ENCODE measurements at regions not wholly inside any gene's neighbourhood (a gene's known extent, or its start where the extent isn't known, plus 50 kb on each side); places are given as distances from the start of the nearest gene placed in this dataset.

- H2AK5ac ChIP-seq (ENCODE audit: low read depth, low read length): no peak overlapping the region
- H3K9me3 ChIP-seq (ENCODE audit: insufficient read depth in 2 of 2, low read depth in 1 of 2, low read length in 1 of 2): no peaks in the 10 kb centered on the region
- 85% methylated on average over 10 of the region's 10 CpGs; no CpG with 5 or more reads in 1 of the 2 experiments for WGBS, 2 experiments (ENCODE audit: extremely low coverage in 1 of 2, insufficient coverage in 1 of 2, insufficient read length in 1 of 2, insufficient replicate concordance in 2 of 2, low coverage in 1 of 2, low lambda C conversion rate in 2 of 2, missing lambda C conversion rate in 1 of 2)
- no peaks in the 10 kb centered on the region; the same call in none of the 2 replicates for H3K23me2 ChIP-seq (ENCODE audit: low read depth, low read length)
- H2BK12ac ChIP-seq (ENCODE audit: low read depth, low read length): no peak overlapping the region
- ChIA-PET CTCF (ENCODE audit: partially characterized antibody) (interaction anchor here (0.8 to 2.7 kb wide), 6 partner anchors 23 to 142 kb away, joined by 3 to 12 read pairs (median 3); no protein-coding TSS in a partner anchor), POLR2A (ENCODE audit: partially characterized antibody) (no interaction called here)
- no peaks in the 10 kb centered on the region for H3K79me1 ChIP-seq (ENCODE audit: low read depth, low read length)
- H3K23ac ChIP-seq (ENCODE audit: insufficient read length): no peak overlapping the region
- no peak overlapping the region for H4K91ac ChIP-seq (replicated peaks; ENCODE audit: insufficient read length, low read length)
- no peak overlapping the region for H2BK120ac ChIP-seq (replicated peaks; ENCODE audit: low read depth, low read length)
- no peak overlapping the region for H2BK15ac ChIP-seq (ENCODE audit: low read length)
- no peaks in the 10 kb centered on the region for H4K20me1 ChIP-seq (replicated peaks in 1 of 2; ENCODE audit: control insufficient read depth in 1 of 2, insufficient read depth in 2 of 2, low read length in 2 of 2)
- H3K27ac ChIP-seq (ENCODE audit: low read depth, low read length): no peak overlapping the region
- no peaks in the 10 kb centered on the region; a peak in 1 of 7 replicates for H3K27me3 ChIP-seq (replicated peaks in 1 of 4; ENCODE audit: control insufficient read depth in 3 of 4, extremely low read depth in 1 of 4, insufficient read depth in 3 of 4, low read length in 3 of 4)
- H3K36me3 ChIP-seq (ENCODE audit: control insufficient read depth in 2 of 4, insufficient read depth in 4 of 4, low read length in 3 of 4): no peaks in the 10 kb centered on the region
- DNase-seq (ENCODE audit: low read depth in 1 of 2, low spot score in 2 of 2): no peak
- H4K8ac ChIP-seq (ENCODE audit: extremely low read depth, insufficient read depth, low read length): no peak overlapping the region
- H3K79me2 ChIP-seq (ENCODE audit: control insufficient read depth in 1 of 2, insufficient read depth in 2 of 2, low read length in 2 of 2): no peaks in the 10 kb centered on the region
- no peak overlapping the region for H3K14ac ChIP-seq (ENCODE audit: insufficient read length)
- no peak overlapping the region for H2BK5ac ChIP-seq (ENCODE audit: low read depth, low read length)
- H3K18ac ChIP-seq (ENCODE audit: extremely low read depth, low read length): no peak overlapping the region
- no peak overlapping the region for H3K4me2 ChIP-seq (ENCODE audit: insufficient read depth in 1 of 2, low read depth in 2 of 2, low read length in 2 of 2)
- H3K4me1 ChIP-seq (replicated peaks in 1 of 4; ENCODE audit: control insufficient read depth in 3 of 4, insufficient read depth in 4 of 4, low read length in 3 of 4): peaks cover 0 to 3% (median 1%) of the 10 kb centered on the region in 4 experiments; a peak in 1 of 7 replicates
- H4K5ac ChIP-seq (ENCODE audit: insufficient read length, low read depth, low read length): no peak overlapping the region
- TF ChIP-seq BRCA1 (IDR thresholded peaks at IDR 0.05; ENCODE audit: low read depth, low read length) (no peak), KDM4A (IDR thresholded peaks at IDR 0.05; ENCODE audit: low read depth, low read length, severe bottlenecking) (no peak), JUN (IDR thresholded peaks at IDR 0.05; ENCODE audit: low read depth, low read length) (no peak), E2F6 (IDR thresholded peaks at IDR 0.05) (no peak), EGR1 (IDR thresholded peaks at IDR 0.05; ENCODE audit: borderline replicate concordance, low read depth, low read length) (no peak), NRF1 (IDR thresholded peaks at IDR 0.05; ENCODE audit: low read depth, low read length) (no peak), BACH1 (IDR thresholded peaks at IDR 0.05; ENCODE audit: low read length) (no peak), GTF2F1 (IDR thresholded peaks at IDR 0.05; ENCODE audit: borderline replicate concordance, low read depth, low read length) (no peak), YY1 (IDR thresholded peaks at IDR 0.05; ENCODE audit: low read depth, low read length) (no peak)
- no peak overlapping the region for H3K4ac ChIP-seq (replicated peaks; ENCODE audit: insufficient read length, low read depth, low read length)
- FAIRE-seq: no peak
- no peak overlapping the region for H3K4me3 ChIP-seq (ENCODE audit: extremely low read depth in 1 of 4, insufficient read depth in 2 of 4, low read depth in 3 of 4, low read length in 4 of 4)
- H3K56ac ChIP-seq (replicated peaks; ENCODE audit: insufficient read length, low read depth, low read length): no peak overlapping the region
- H2AFZ ChIP-seq (ENCODE audit: low read length): no peak overlapping the region
- H2BK20ac ChIP-seq (ENCODE audit: low read length): no peak overlapping the region
- no peak overlapping the region for H3K9ac ChIP-seq (replicated peaks in 1 of 4; ENCODE audit: extremely low read depth in 1 of 4, low read depth in 3 of 4, low read length in 3 of 4)
Observed at GRCh38 chr18:24630346-24630880, 170.0 kb downstream of the HRH4 start.
